ENCODE measurements at regions not wholly inside any gene's neighbourhood (a gene's known extent, or its start where the extent isn't known, plus 50 kb on each side); places are given as distances from the start of the nearest gene placed in this dataset.
"Not testable (repeated sequence)": the region's sequence is repeated elsewhere in the genome, so short reads cannot be mapped to it uniquely, and the experiment has no call there.

DNA sequence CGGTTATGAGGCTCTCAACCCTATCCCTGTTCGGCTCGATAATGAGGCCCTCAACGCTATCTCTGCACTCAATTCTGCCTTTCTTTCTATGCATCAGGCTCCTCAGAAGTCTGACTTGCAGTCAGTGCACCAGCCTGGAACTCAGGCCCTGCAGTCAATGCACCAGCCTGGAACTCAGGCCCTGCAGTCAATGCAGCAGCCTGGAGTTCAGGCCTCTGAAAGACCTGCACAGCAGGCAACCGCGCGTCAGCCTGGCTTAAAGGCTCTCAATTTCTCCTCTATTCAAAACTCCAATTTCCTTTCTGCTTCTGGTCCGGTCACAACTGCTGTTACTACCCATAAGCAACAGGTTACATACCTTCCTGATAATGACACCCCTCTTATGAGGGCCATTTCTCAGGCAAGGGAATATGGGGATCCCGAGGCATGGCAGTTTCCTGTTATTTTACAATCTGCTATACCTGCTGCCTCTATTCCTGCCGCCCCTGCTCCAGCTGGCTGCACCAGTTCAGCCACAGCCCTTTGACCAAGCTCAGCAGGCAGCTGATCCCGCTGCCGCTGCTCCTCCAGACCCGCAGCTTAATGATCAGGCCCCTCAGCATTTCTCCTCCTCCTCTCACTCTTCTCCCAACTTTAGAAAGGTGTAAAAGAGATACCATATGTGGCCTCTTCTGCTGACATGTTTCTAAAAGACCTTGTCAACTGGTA lies 933.6 kb upstream of the FANCL start:
- Histone ChIP-seq H4K20me1 (no peaks in the 10 kb centered on the region), H3K4me3 (no peak overlapping the region), H3K9me3 (no peaks in the 10 kb centered on the region), H3K27me3 (no peaks in the 10 kb centered on the region), H3K4me1 (no peaks in the 10 kb centered on the region), H3K36me3 (no peaks in the 10 kb centered on the region), H3K27ac (no peak overlapping the region), H3K9ac (no peak overlapping the region), H3K4me2 (no peak overlapping the region)
- no peak for TF ChIP-seq Cebpa-rat (IDR thresholded peaks at IDR 0.05)

- Histone ChIP-seq H3K9ac (no peak overlapping the region), H4K20me1 (no peaks in the 10 kb centered on the region), H3K27me3 (no peaks in the 10 kb centered on the region), H3K36me3 (no peaks in the 10 kb centered on the region), H3K9me3 (no peaks in the 10 kb centered on the region), H3K27ac (no peak overlapping the region), H3K4me1 (no peaks in the 10 kb centered on the region), H3K4me2 (no peak overlapping the region), H3K4me3 (no peak overlapping the region)
- TF ChIP-seq Cebpa-rat (IDR thresholded peaks at IDR 0.05): no peak
Observed at GRCh38 chr2:59173325-59173724, 932.2 kb upstream of the FANCL start.

GRCh38 chr2:59171019-59171418 lies 929.9 kb upstream of the FANCL start:
- TF ChIP-seq Cebpa-rat (IDR thresholded peaks at IDR 0.05): no peak
- H3K9ac ChIP-seq: no peak overlapping the region
- no peak overlapping the region for H3K4me3 ChIP-seq

GRCh38 chr2:59168766-59169165 lies 927.6 kb upstream of the FANCL start:
- Histone ChIP-seq H3K4me2 (no peak overlapping the region), H3K9ac (no peak overlapping the region), H3K36me3 (no peaks in the 10 kb centered on the region), H3K4me1 (no peaks in the 10 kb centered on the region), H3K9me3 (no peaks in the 10 kb centered on the region), H3K4me3 (no peak overlapping the region), H3K27ac (no peak overlapping the region), H3K27me3 (no peaks in the 10 kb centered on the region), H4K20me1 (no peaks in the 10 kb centered on the region)
- no peak for TF ChIP-seq Cebpa-rat (IDR thresholded peaks at IDR 0.05)

More at GRCh38 chr2:59171019-59171418, 929.9 kb upstream of the FANCL start:
- Histone ChIP-seq H3K27me3 (no peaks in the 10 kb centered on the region), H3K4me2 (no peak overlapping the region), H3K36me3 (no peaks in the 10 kb centered on the region), H3K27ac (no peak overlapping the region), H3K9me3 (no peaks in the 10 kb centered on the region), H4K20me1 (no peaks in the 10 kb centered on the region), H3K4me1 (no peaks in the 10 kb centered on the region)

- H3K4me2 ChIP-seq: no peak overlapping the region
- H3K27me3 ChIP-seq: no peaks in the 10 kb centered on the region
- H3K27ac ChIP-seq: no peak overlapping the region
- H3K9me3 ChIP-seq: no peaks in the 10 kb centered on the region
- H3K4me1 ChIP-seq: no peaks in the 10 kb centered on the region
- TF ChIP-seq Cebpa-rat (IDR thresholded peaks at IDR 0.05): no peak
- H4K20me1 ChIP-seq: no peaks in the 10 kb centered on the region
- no peak overlapping the region for H3K9ac ChIP-seq
- no peaks in the 10 kb centered on the region for H3K36me3 ChIP-seq
- no peak overlapping the region for H3K4me3 ChIP-seq
Observed at GRCh38 chr2:59167514-59167913, 926.4 kb upstream of the FANCL start.

GRCh38 chr2:59157908-59158307 lies 916.8 kb upstream of the FANCL start:
- H3K27me3 ChIP-seq, H3K9me3 ChIP-seq, H3K4me2 ChIP-seq, H3K4me1 ChIP-seq, H3K9ac ChIP-seq, H3K27ac ChIP-seq, H4K20me1 ChIP-seq, H3K4me3 ChIP-seq, H3K36me3 ChIP-seq: not testable (repeated sequence)

GRCh38 chr2:59151805-59152204 lies 910.7 kb upstream of the FANCL start:
- Histone ChIP-seq H3K9me3 (no peaks in the 10 kb centered on the region), H4K20me1 (no peaks in the 10 kb centered on the region), H3K27ac (no peak overlapping the region), H3K4me2 (no peak overlapping the region), H3K4me1 (peaks cover 12% of the 10 kb centered on the region), H3K27me3 (no peaks in the 10 kb centered on the region), H3K4me3 (no peak overlapping the region), H3K36me3 (no peaks in the 10 kb centered on the region), H3K9ac (no peak overlapping the region)
- no peak for TF ChIP-seq Cebpa-rat (IDR thresholded peaks at IDR 0.05)

DNA sequence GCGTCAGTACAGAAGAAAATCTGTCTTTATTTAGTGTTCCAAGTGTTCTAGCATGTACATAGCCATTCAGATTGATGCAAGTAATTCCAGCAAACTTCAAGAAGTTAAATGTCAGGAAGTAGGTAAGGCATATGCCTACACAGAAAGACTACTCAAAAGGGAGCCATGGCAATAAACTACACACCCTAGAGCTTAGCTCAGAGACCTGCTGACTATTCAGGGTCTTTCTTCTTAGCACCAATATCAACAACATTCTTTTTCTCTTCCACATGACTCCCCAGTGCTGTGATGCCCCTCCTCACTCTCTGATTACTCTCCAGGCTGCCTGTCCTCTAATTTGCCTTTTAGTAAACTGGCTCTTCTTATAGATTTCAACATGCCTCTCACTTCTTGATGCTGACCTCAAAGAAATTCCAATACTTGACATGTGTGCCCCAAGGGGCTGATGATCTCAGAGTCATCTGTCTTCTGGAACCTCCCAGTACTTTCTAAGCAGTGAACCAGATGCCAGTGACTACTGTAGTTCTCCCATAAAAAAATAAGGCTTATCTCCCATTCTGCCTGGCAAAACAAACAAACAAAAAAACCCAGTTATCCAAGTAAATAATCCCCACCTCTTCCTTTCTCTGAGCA lies 909.2 kb upstream of the FANCL start:
- no peaks in the 10 kb centered on the region for H4K20me1 ChIP-seq
- H3K27me3 ChIP-seq: no peaks in the 10 kb centered on the region
- H3K4me3 ChIP-seq: no peak overlapping the region
- no peak overlapping the region for H3K9ac ChIP-seq
- no peaks in the 10 kb centered on the region for H3K36me3 ChIP-seq
- no peaks in the 10 kb centered on the region for H3K9me3 ChIP-seq
- no peak overlapping the region for H3K4me2 ChIP-seq
- no peak for TF ChIP-seq Cebpa-rat (IDR thresholded peaks at IDR 0.05)
- no peak overlapping the region for H3K27ac ChIP-seq
- peaks cover 12% of the 10 kb centered on the region for H3K4me1 ChIP-seq

DNA sequence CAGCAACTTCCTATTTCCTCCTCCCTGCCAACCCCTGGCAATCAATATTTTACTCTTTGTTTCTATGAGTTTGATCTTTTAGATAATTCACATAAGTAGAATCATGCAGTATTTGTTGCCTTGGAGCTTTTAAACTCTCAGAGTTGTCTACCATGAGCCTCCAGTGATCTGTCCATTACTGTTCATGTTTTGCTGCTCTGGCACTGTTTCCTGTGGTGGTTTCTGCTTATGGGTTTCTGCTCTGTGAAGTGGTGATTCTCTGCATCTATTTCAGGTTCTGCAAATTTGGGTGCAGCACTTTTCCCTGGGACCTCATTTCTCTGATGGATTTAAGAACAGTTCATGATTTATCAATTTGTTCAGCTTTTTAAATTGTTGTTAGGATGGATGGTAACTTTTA lies 908.1 kb upstream of the FANCL start:
- Histone ChIP-seq H3K27ac (no peak overlapping the region), H3K4me1 (peaks cover 12% of the 10 kb centered on the region), H3K9me3 (no peaks in the 10 kb centered on the region), H3K9ac (no peak overlapping the region), H3K4me3 (no peak overlapping the region), H4K20me1 (no peaks in the 10 kb centered on the region), H3K27me3 (no peaks in the 10 kb centered on the region), H3K4me2 (peak overlapping the region; percentile 20), H3K36me3 (no peaks in the 10 kb centered on the region)
- TF ChIP-seq Cebpa-rat (IDR thresholded peaks at IDR 0.05): no peak

GRCh38 chr2:59112258-59112657 lies 871.1 kb upstream of the FANCL start:
- no peak overlapping the region for H3K27ac ChIP-seq
- H3K9me3 ChIP-seq: no peaks in the 10 kb centered on the region
- no peak overlapping the region for H3K9ac ChIP-seq
- no peak overlapping the region for H3K4me2 ChIP-seq
- H3K27me3 ChIP-seq: no peaks in the 10 kb centered on the region
- no peaks in the 10 kb centered on the region for H3K4me1 ChIP-seq
- no peaks in the 10 kb centered on the region for H4K20me1 ChIP-seq
- no peak for TF ChIP-seq Cebpa-rat (IDR thresholded peaks at IDR 0.05)
- no peaks in the 10 kb centered on the region for H3K36me3 ChIP-seq
- H3K4me3 ChIP-seq: no peak overlapping the region
